Superior temporal gyrus (tissue), 1 donor: ENCODE measurements at regions not wholly inside any gene's neighbourhood (a gene's known extent, or its start where the extent isn't known, plus 50 kb on each side); places are given as distances from the start of the nearest gene placed in this dataset.

Experiments used
- DNase-seq: peaks from one replicate; pipeline ENCODE4 v3.0.0-alpha.2; 2016; ENCODE audit errors: extremely low spot score

GRCh38 chr1:110816945-110817344 is 56.0 kb upstream of the CD53 start:
- DNase-seq: no peak

- DNase-seq: no peak
Measured at GRCh38 chr1:110811529-110811928, 61.4 kb upstream of the CD53 start.

DNA sequence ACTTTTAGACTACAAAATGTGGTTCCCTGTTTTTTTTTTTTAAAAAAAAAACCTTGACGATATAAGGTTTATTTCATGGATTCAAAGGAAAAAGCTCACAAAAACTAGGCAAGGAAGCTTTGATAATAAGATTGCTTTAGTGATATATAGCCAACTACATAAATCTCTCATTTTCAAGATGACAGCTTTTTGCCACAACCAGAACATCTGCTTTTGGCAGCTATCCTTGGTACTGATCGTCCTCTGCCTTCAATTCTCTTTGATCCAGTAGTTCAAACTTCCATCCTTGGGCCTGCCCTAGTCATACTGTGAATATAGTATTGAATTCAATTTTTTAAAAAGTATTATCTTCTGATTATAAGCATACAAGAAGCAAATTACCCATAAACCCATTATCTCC is 72.9 kb upstream of the CD53 start:
- no peak for DNase-seq

- DNase-seq: no peak
Measured at GRCh38 chr1:110798691-110799256, 74.2 kb upstream of the CD53 start.

DNA sequence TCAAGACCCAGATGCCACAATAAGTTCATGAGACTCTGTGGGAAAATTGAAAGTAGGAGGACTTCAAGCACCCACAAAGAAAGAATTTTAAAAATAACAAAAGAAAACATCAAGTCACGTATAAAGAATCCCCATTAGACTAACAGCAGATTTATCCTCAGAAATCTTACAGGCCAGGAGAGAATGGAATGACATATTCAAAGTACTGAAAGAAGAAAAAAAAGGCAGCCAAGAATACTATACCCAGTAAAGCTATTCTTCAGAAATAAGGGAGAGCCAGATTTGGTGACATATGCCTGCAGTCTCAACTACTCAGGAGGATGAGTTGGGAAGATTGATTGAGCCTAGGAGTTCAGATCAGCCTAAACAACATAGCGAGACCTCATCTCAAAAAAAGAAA is 84.3 kb upstream of the CD53 start:
- no peak for DNase-seq

GRCh38 chr1:110787328-110788071 is 85.4 kb upstream of the CD53 start:
- no peak for DNase-seq

DNA sequence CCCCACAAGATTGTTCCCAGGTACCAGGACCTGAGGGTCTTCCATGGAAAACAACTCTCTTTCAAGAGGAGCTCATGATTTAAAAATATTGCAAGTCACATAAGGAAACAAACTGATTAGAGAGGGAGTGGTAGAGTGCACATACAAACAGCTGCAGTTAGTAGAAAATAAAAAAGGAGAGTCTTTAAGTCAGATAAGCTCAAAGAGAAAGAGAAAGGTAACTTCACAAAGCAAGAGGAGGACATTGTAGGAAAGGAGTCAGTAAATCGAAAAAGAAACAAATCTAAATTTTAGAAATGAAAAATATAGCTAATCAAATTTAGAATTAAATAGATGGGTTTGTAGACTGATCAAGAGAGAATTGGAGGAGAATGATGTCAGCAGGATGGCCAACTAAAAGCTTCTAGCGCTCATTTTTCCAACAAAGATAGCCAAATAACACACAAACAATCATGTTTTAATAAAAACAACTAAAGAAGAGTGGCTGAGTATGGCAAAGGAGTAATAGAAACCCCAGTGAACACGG is 86.1 kb upstream of the CD53 start:
- no peak for DNase-seq

- DNase-seq: no peak
Measured at GRCh38 chr1:110785612-110786011, 87.3 kb upstream of the CD53 start.

DNA sequence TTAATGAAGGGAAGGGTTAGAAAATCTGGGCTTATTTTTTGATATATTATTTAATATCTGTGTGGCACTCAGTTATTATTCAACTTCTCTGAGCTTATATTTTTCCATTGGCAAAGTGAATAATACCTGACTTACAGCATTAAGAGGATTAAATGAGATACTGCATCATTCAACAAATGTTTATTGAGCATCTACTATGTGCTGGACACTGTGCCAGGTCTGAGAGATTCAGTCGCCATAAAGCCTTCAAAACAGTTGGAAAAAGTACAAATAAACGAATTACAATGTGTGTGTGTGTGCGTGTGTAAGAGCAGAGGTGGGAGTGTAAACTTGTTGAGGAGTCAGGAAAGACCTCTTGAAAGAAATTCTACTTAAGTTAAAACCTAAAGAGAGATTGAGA is 87.9 kb upstream of the CD53 start:
- DNase-seq: no peak

DNA sequence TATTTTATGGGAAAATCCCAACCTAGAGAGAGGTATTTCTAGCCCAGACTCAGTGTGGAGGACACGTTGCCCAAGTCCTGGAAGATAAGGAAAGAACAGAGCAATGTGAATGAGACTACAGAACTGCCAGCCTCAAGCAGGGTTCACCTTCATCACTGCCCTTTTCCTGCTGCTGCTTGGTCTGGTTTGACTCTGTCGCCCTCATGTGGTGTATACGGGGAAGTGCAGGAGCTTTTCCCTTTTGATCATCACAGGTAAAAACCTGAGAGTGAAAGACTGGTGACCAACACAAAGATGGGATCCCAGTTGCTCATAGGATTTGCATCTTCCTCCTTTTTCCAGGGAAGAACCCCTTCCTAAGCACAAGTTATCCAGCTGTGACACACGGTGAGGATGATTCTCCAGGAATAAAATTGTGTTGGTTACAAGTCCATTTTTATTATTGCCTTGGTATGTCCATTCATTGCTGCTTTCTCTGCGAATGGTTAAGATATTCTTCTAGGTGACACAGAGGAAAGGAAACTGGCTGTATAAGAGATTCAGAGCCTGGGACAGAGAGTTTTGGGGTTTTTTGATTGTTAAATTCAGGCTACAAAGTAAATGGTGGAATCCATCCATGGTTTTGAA is 89.5 kb upstream of the CD53 start:
- DNase-seq: peak; percentile 84

GRCh38 chr1:110781525-110781924 is 91.4 kb upstream of the CD53 start:
- DNase-seq: no peak

- peak; percentile 89 for DNase-seq
Measured at GRCh38 chr1:110780600-110781484, 92.1 kb upstream of the CD53 start.

- no peak for DNase-seq
Measured at GRCh38 chr1:110779636-110780035, 93.3 kb upstream of the CD53 start.

GRCh38 chr1:110778821-110779220 is 94.1 kb upstream of the CD53 start:
- no peak for DNase-seq

- peak; percentile 49 for DNase-seq
Measured at GRCh38 chr1:110777228-110777627, 95.7 kb upstream of the CD53 start.

GRCh38 chr1:110774398-110774797 is 98.5 kb upstream of the CD53 start:
- DNase-seq: peak; percentile 49

- no peak for DNase-seq
Measured at GRCh38 chr1:110773813-110774212, 99.1 kb upstream of the KCNA3 start.

DNA sequence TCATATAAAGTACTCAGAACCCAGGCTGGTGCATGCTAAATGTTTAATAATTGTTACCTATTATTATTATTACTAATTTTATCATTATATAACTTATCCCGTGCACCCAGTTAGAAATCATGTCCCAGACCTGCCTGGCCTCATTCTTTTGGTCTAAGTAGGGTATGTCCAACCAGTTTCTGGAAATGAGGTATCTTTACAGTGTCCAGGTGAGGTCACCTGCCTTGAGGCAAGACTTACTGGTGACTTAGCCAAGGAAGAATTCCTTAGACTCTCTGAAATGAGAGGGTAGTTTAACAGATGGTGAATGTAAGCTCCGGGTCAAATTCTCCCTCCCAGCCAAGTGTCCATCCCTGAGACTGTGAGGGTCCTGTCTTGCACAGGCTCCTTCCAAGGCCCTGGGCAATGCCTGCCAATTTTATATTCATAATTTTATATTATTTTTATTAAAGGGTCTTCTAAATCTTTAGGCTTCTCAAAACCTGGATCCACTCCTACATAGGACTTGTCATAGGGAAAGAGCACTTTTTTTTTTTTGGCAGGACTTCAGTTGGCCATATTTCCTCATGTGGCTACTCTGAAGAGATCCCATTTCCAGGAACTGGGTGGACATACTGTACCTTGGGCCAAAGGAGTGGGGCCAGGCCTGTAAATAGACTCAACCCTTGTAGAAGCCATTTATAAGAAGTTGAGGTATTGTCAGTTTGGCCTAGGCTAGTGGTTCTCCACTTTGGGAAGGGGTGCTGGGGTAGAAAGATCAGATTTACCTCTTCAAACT is 96.7 kb upstream of the KCNA3 start:
- no peak for DNase-seq

DNA sequence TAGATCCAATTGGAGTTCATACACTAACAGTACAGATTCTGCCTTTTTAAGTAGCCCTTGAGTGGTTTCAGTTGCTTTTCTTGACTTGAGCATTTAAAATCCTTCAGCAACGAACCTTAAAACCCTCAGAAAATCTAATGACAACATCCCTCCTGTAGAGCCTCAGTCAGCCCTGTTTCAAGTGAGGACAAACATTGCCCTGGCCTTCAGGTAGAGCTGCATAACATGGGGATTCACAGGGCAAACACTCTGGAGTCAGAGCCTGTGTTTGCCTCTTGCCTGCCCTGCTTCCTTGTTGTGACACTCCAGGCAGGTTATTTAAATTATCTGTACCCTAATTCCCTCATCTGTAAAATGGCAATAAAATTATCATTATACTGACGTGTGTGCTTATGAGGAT is 96.1 kb upstream of the KCNA3 start:
- no peak for DNase-seq

GRCh38 chr1:110768605-110769004 is 93.9 kb upstream of the KCNA3 start:
- no peak for DNase-seq

- DNase-seq: no peak
Measured at GRCh38 chr1:110766336-110766647, 91.6 kb upstream of the KCNA3 start.
